Limb (tissue), 2 donors: ENCODE measurements at regions not wholly inside any gene's neighbourhood (a gene's known extent, or its start where the extent isn't known, plus 50 kb on each side); places are given as distances from the start of the nearest gene placed in this dataset.

ENCODE experiments used
- DNase-seq, 2 donors: peaks; one replicate each; pipeline ENCODE4 v3.0.0-alpha.2; 2016; ENCODE audit errors: extremely low spot score in 2 of 2

DNA sequence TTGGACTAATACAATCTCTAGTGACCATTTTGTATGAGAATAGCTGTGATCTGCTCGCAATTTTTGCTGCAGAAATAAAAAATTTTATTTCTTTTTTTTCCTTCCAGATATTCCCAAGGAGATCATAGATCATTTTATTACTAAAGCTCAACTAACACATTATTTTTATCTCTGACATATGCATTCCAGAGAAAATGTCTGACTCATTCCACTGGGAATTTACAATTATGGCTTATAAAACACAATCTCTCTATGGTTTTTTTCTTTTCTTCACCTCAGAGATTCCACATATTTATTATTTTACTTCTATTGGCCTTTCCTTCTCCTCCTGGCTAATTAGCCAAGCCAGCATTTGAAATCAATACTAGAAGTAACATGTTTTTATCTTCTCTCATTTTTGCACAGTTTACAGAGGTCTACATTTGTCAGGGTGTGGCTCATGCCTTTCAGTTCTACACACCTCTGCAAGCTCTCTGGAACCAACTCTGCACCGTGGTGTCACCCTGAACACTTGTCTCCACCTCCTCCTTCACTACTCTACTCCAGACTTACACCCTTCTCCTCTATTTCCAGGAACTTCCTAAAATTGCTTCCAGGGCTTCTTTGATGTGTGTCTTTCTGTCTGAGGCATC is 59.8 kb upstream of the GPM6A start:
- no peak for DNase-seq

DNA sequence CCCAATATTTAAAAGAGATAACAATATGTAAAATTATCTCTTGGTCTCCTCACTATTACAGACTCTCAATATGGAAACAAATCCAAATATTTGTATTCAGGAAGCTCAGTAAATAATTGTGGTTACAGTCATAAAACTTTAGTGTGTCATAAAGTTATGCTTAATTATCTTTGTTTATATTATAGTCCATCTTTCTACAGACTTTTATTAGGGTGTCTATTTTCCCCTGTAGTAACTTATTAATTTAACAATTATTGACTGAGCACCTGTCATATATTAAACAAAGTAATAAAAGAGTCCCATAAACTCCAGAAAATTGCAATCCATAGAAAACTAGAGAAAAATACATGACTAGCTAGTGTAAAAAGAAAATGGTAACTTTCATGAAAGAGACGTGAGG is 61.6 kb upstream of the GPM6A start:
- no peak for DNase-seq

DNA sequence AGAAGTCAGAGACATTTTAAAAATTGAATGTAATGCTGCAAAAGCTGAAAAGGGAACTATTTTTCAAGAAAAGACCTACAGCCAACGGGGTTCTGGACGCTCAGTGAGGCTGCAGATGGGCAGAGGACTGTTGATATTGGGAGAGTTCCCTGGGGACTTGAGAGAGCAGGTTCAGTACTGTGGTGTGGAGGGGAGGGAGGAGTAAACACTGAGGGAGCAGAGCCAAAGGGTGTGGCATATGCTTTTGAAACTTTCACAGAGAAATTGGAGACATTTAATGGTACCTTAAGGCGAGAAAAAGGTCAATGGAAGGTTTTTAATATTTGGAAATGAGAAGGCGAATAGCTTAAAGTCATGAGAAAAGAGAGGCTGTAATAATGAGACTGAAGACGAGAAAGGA is 62.2 kb upstream of the GPM6A start:
- DNase-seq = no peak

DNA sequence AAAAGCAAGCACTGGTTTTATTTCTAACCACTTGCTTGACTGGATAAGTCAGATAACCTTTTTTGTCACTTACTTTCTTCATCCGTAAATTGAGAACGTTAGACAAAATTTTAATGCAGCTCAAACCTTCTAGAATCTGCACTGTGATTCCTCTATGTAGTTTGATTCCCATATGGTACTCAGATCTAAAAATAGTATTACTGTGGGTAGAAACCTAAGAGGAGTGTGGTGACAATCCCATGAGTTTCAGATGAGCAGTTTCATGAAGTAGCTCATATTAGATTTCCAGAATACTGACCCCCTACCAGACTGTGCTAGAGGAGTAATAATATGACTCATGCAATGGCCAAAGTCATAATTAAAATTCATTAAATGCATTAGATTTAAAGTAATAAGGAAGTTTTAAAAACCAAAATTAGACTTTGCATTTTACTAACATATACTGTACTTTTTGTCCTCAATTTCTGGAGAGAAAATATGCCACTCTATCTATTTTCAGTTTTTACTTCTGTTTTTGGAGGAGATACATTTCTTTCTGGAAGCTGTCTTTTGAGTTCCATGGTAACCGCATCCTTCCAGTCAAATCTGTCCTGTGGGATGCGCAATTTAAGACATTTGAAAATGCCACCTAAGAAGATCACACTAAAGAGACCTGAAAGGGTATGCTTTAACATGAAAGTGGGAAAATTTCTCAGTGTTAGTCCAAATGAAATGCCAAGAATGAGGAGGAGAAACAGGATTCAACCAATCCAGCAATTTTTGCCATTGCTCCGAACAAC is 64.1 kb upstream of the GPM6A start:
- DNase-seq = no peak

DNA sequence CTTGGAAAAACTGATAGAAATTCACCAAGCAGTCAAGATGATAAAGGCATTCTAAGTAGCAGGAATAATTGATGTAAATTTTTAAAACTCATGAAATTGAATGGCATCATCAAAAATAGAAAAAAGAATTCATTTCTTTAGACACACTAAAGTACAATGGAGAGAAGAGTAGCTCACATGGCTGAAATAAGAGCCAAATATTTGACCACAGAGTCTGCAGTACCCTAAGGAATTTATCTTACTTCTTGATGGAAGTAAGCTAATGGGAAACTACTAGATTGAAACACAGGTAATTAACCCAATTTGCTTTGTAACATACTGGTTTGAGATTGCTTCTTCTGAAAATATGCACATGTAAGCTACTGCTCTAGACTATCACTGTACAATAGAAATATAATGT is 70.8 kb upstream of the GPM6A start:
- no peak for DNase-seq

DNA sequence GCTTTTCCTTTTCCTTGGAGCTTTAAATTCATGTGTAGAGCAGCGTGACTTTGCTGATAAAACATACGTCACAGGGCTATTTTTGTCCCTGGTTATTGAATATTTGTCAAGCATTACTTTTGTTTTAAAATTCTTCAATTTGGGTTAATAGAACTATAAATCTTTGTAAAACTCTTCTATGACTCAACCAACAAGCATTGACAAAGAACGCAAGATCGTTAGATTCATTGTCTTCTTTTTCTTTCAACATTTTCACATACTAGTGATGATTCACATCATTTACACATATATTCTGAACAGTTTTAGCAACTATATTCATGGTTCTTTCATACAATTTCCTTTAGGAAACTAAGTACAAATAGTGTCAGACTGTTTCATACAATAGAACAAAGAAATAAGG is 72.0 kb upstream of the GPM6A start:
- DNase-seq = no peak

DNA sequence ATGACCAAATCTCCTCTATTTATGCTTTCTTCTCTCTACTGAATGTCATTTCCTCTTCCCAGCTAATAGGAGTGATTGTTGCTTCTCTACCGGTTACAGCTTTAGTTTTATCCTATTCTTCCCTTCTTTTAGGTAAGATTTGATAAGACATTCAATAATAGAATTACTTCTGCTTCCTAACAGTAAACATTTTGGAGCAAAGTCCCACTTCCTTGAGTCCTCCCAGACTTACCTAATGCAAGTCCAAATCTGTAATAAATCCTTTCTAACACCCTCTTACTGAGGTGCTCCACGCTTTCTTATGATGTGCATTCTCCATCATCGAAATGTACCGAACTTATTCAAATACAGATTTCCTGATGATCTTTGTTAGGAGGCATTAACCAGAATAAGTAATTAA is 79.2 kb upstream of the GPM6A start:
- DNase-seq = no peak

DNA sequence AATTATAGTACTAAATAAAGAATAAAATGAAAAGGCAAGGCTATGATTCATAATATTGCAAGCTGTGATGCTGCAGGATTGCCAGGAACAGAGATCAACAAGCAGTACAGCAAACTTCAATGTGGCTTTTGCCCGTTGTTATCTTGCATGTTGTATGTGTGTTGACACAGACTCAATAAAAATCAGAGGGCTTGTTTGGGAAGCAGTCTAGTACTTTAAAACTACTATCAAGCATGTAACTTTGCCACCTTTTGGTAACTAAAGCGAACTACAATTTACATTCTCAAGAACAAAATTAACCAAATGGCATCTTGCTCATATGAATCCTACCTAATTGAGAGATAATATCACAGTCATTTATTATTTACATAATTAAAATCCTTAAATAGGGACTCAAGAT is 79.8 kb upstream of the GPM6A start:
- peak in 1 of 2 donors; percentile 55 for DNase-seq

DNA sequence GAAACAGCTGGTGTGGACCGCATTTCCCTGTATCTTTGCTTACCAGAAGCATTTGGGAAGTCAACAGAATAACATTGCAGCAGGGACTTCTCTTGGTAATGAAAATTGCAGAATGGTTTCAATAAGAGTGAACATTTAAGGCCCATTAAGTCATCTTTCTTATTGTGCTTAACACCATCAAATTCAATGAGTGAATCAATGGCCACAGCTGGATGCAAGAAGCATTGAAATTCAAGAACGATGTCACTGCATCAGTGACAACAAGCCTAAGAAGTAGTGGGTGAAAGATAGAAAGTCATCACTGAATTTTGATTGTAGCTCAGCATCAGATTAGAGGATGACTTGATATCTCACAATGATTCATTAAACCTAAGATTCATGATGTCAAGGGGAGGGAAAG is 93.9 kb upstream of the GPM6A start:
- no peak for DNase-seq

DNA sequence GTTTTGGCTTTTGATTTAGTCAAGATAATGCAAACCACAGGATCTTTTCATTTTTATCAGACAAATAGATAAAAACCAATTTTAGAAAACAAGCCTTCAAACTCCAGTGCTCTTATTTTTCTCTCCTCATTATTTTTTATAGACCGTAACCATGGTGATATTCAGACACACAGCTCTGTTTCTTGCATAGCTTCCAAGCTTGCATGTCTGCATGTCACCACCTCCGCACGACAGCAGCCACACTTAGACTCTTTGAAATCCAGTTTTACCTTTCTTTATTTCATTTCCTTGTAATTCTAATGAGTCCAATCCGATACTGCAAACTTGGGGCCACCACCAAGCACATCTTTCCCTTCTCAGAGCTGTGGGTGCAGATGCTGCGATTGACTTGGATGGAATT is 94.3 kb upstream of the GPM6A start:
- no peak for DNase-seq

DNA sequence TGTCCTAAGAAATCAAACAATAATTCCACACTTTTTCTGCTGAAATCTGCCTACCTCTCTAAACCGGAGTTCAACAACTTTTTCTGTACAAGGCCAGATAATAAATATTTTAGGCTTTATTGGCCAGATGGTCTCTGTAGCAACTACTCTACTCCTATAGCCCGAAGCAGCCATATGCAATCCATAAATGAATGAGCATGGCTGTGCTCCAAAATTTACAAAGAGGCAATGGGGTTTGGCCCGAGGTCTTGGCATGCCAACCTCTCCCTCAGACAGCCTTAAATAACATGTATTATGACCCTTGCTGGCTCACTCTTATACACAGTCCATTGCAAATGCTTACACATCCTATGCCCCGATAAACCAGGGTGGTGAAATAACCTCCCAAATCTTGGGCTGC is 98.6 kb upstream of the GPM6A start:
- DNase-seq = no peak

DNA sequence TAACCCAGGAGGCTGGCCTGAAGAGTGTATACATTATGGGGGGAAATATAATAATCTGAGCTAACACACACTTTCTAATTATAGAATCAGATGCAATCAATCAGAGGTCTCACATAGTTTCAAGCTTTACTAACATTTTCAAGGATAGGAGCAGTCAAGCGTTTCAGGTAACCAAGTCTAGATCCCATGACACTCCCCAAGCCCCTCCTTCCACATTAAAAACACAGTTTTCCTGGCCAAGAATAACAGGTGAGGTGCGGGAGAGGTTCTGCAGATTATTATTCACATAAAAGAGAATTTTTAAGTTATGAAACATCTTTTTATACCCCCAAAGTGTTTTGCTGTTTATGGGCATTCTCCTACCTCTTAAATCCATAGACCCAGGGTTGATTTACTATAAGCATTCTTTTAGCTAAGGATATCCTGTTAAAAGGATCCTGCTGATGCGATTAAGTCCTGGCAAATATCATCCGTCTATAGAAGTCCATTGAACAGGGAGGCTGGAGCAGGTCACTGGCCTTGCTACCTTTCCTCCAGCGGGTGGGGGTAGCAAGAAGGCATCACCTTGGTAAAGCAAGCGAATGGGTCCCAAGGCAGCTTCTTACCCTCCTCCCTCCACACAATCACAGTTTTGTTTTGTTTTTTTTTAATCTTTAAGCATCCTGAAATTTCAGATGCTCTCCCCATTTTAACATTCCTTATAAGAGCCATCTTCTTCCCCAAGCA is 104.7 kb upstream of the GPM6A start:
- no peak for DNase-seq

DNA sequence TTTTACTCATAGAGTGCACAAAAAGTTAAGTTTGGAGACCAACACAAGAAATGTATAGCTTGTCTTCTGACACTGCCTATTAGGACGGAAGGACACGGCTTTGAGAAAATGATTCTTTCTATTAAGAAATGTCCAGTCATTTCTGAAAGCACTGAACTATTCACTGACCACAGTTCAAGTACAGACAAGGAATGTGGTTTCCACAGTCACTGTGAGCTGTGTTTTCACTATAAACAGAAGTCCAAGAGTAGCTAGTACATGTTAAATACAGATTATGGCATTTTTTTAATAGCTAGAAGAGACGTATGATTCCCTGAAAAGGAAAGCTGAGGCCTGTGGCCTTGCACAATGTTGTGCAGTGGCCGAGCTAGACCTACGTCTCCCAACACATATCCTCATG is 115.1 kb upstream of the GPM6A start:
- DNase-seq = no peak

DNA sequence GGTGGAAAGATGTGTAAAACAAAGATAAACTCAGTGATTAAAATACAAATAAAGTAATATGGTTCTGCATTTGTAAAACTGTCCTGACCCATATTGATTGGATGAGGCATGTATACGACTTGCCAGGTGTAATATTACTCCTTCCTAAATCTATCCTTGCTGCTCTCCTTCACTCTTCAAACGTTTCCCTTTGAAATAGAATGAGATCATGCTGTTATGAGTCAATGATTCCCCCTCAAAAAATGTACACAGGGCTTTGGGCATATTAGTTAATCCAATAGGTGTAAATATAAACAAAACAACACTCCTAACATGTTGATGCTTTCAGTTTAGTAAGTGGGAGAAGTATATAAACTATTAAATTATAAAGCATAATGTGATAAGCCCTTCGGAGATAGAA is 117.4 kb upstream of the GPM6A start:
- DNase-seq = no peak

DNA sequence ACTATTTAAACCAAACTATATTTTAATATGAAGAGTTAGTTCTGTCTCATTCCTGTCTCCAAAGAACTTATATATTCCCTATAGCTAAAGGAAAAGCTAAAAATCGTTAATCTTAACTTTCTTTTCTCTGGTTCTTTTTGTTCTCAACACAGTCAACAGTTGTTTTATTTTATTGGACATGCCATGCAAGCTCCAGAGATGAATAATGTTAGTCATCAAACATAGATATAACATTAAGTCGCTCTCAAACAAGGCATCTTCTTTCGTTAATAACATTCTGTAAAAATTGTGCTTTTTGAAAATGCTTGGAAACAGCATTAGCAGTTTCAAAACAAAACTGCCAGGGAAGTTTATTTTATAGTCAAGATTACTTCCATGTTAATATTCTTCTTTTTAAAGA is 117.9 kb upstream of the GPM6A start:
- DNase-seq = no peak

DNA sequence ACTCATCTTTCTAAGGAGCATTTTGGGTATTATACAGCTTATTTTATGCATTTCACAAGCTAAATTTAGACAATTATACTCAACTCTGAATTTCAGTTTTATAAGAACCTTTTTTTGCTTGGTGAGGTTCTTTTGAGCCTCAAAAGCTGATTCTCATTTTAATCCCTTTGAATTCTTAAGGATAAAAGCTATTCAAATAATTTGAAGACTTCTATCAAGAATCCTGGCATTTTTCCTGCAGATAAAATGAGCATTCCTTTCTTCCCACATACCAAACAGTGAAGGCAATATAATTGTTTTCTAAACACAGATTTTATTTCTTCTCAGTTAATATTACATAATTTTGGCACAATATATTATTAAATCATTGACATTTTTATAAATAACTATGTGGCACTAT is 118.4 kb upstream of the GPM6A start:
- no peak for DNase-seq

DNA sequence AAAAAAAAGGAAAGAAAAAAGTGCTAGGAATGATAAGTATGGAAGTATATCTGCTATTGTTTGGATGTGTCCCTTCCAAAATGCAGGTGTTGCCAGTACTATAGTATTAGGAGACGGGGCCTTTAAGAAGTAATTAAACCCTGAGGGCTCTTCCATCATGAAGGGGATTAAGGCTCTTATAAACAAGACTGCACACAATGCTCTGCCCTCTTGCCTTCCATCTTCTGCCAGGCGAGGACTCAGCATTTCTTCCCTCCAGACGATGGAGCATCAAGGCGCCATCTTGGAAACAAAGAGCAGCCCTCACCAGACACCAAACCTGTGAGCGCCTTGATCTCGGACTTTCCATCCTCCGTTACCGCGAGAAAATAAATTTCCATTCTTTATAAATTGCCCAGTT is 120.1 kb upstream of the GPM6A start:
- no peak for DNase-seq

DNA sequence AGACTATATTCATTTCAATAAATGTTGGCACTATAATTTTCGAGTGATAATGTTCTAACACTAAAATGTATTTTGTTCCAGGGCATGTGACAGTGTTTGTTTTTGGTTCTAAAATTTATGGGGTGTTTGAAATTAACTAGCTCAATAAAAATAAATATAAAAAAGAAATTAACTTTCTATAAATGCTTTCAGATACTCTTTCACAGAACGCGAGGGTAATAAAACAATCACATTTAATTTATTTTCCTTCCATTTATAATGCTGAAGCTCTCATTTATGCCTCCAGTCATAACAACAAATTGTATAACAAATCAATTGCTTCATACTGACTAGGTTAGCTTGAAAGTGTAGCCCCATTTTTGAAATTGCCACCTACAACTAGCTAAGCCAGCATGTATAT is 122.4 kb upstream of the GPM6A start:
- no peak for DNase-seq

DNA sequence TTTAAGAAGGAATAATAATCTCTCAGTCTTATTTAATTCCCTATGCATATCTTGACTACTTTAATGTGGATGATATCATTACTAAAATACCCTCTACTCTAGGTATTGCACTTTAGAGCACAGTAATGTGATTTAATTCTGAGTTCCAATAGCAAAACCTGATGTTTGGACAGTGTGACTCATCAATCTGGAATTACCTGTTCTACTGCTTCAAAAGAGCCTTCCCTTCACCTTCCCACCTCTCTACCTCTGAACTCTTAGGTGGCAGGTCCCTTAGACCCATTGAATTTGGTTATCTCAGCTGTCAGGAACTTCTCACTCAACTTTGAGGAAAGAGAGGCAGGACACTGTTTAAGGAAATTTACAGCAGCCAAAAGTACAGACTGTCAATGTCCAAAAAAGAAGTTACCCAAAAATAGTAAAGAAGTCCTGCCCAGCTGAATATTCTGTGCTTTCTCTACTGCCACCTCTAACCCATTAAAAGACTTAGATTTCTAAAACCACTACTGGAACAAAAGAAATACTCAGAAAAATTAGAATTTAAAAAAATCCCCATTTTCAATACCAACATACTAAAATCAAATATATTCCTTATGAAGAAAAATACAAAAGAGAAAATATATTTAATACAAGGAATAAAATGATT is 123.1 kb upstream of the GPM6A start:
- DNase-seq = no peak

DNA sequence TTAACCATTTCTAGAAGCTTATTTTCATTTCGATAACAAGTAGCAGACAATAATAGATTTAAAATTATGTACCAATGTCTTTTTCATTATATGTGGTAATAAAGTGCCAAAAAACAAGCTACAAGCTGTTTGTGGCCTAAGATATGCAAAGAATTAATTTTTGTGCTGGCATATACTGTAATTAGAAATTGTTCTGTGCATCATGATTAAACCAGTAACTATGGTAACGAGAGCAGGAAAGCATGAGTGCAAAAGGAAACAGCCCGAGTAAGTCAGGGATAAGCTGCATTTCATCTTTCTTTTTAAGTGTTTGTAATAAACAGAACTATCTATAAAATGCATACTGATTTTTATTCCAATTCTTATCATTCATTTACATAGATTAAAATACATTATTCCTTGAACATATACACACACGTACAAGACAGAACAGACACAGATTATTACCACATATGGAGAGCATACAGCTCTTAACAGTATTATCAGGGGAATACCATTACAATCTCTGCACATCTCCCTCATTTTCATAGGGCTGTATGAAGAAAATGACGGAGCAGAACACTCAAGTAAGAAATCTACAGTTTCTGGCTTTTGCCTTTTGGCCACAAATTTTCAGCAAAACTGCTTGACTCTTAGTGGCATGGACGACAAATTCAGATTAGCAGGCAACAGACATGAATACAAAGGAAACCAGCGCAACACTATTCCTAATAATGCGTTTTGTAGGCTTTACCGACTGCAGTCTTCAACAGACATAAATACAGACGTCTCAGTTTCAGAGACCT is 121.3 kb upstream of the WDR17 start:
- DNase-seq = no peak

DNA sequence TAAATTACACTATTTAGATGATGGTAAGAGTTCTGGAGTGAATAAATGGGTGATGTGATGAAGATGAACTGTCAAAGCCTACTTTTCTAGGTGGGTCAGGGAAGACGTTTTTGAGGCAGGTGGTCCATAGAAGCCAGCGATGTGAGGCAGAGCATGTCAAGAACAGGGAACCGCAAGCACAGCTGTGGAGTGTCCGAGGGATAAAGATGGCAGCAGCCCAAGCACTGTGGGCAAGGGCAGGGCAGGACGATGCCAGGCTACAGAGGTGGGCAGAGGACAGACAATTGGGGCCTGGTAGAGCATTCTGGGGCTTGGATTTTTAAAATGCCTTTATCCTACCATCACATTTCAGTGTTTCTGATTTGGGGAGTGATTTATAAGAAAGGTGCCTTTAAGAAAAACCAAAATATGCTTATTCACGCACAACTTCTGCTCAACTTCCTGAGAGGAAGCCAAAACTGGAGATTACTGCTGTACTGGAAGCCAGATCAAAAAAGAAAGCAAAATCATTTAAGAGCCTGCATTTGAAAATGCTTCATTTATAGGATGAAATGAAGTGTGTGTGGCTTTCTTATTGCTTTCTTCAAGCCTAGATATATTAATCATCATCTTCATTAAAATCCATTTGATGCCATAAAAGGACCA is 119.0 kb upstream of the WDR17 start:
- no peak for DNase-seq
